HCT116 (cell line): ENCODE measurements at regions not wholly inside any gene's neighbourhood (a gene's known extent, or its start where the extent isn't known, plus 50 kb on each side); places are given as distances from the start of the nearest gene placed in this dataset.

ENCODE experiments used
- POLR2A ChIP-seq: IDR thresholded peaks from 2 replicates; pipeline ENCODE4 v1.7.0; 2011; ENCODE audit warnings: borderline replicate concordance; ENCODE audit not compliant: insufficient read depth, insufficient read length; ENCODE audit errors: extremely low read depth
- TF ChIP-seq, protein P1 (sequence below): IDR thresholded peaks from 2 replicates; pipeline ENCODE4 v1.6.1; 2012; ENCODE audit warnings: low read depth

DNA sequence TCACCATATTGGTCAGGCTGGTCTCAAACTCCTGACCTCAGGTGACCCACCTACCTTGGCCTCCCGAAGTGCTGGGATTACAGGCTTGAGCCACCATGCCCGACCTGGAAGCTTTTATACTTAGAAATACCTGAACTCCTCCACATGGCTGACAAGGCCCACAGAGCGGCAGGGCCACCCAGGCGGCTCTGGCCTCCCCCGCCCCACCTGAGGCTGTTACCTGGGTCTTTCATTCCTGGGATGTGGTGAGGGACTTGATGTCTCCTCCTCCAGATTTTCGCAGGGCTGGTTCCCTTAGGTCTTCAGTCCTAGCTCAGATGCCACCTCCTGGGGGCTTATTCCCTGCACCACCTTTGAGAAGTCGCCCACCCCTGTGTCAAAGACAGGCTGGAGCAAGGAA, 152.1 kb downstream of the LY86 start:
- TF ChIP-seq POLR2A: no peak
- TF ChIP-seq, protein P1, sequence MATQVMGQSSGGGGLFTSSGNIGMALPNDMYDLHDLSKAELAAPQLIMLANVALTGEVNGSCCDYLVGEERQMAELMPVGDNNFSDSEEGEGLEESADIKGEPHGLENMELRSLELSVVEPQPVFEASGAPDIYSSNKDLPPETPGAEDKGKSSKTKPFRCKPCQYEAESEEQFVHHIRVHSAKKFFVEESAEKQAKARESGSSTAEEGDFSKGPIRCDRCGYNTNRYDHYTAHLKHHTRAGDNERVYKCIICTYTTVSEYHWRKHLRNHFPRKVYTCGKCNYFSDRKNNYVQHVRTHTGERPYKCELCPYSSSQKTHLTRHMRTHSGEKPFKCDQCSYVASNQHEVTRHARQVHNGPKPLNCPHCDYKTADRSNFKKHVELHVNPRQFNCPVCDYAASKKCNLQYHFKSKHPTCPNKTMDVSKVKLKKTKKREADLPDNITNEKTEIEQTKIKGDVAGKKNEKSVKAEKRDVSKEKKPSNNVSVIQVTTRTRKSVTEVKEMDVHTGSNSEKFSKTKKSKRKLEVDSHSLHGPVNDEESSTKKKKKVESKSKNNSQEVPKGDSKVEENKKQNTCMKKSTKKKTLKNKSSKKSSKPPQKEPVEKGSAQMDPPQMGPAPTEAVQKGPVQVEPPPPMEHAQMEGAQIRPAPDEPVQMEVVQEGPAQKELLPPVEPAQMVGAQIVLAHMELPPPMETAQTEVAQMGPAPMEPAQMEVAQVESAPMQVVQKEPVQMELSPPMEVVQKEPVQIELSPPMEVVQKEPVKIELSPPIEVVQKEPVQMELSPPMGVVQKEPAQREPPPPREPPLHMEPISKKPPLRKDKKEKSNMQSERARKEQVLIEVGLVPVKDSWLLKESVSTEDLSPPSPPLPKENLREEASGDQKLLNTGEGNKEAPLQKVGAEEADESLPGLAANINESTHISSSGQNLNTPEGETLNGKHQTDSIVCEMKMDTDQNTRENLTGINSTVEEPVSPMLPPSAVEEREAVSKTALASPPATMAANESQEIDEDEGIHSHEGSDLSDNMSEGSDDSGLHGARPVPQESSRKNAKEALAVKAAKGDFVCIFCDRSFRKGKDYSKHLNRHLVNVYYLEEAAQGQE: no peak
